GM23338 (cell line): ENCODE measurements at regions not wholly inside any gene's neighbourhood (a gene's known extent, or its start where the extent isn't known, plus 50 kb on each side); places are given as distances from the start of the nearest gene placed in this dataset.

Source experiments
- EZH2 ChIP-seq: fragments of 200-600 bp; sonication (generic); IDR thresholded peaks from one replicate; pipeline ENCODE4 v1.8.0; 2017; ENCODE audit warnings: antibody characterized with exemption, mild to moderate bottlenecking, low read depth; ENCODE audit not compliant: unreplicated experiment
- EZH2phosphoT487 ChIP-seq: fragments of 200-600 bp; sonication (generic); IDR thresholded peaks from one replicate; pipeline ENCODE4 v1.8.1; 2018; ENCODE audit warnings: antibody characterized with exemption; ENCODE audit not compliant: unreplicated experiment
- JUNB ChIP-seq: IDR thresholded peaks from one replicate; pipeline ENCODE4 v1.6.1; 2016; ENCODE audit warnings: antibody characterized with exemption; ENCODE audit not compliant: unreplicated experiment
- POLR2AphosphoS5 ChIP-seq: IDR thresholded peaks from 2 replicates; pipeline ENCODE4 v1.6.1; 2016; ENCODE audit warnings: antibody characterized with exemption, low read depth
- STAT1 ChIP-seq: IDR thresholded peaks from one replicate; pipeline ENCODE4 v1.6.1; 2016; ENCODE audit warnings: antibody characterized with exemption; ENCODE audit not compliant: unreplicated experiment
- TF ChIP-seq, protein P1 (sequence below): IDR thresholded peaks from 2 replicates; pipeline ENCODE4 v1.6.1; 2016; ENCODE audit warnings: antibody characterized with exemption
- TF ChIP-seq, protein P2 (sequence below), 2 experiments: fragments of 200-600 bp in 1 of 2; sonication (generic) in 1 of 2; conservative IDR thresholded peaks; 2 replicates each; pipeline versions ENCODE4 v1.5.1 to v1.6.1; 2016 to 2017; ENCODE audit warnings: antibody characterized with exemption in 2 of 2, low read depth in 2 of 2, mild to moderate bottlenecking in 2 of 2, moderate library complexity in 1 of 2

DNA sequence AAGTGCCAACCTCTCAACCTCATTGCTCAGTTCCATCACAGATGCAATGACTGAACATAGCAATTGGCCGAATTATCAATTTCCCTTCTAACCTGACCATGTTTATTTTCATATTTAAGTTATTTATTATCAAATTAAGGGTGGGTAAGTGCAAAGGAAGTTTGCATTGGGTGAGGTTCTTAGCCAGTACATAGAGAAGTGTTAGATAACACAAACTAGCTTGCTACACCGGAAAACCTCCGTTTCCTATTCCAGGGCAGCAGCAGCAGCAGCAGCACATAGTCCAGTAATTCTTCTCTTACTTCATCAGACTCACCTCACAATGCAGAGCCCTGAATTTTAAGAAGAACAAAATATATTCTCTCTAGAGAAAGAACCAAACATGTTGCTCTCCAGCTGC lies 200.5 kb upstream of the OR4E1 start:
- TF ChIP-seq, protein P1, sequence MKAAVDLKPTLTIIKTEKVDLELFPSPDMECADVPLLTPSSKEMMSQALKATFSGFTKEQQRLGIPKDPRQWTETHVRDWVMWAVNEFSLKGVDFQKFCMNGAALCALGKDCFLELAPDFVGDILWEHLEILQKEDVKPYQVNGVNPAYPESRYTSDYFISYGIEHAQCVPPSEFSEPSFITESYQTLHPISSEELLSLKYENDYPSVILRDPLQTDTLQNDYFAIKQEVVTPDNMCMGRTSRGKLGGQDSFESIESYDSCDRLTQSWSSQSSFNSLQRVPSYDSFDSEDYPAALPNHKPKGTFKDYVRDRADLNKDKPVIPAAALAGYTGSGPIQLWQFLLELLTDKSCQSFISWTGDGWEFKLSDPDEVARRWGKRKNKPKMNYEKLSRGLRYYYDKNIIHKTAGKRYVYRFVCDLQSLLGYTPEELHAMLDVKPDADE, result no peak
- TF ChIP-seq, protein P2, sequence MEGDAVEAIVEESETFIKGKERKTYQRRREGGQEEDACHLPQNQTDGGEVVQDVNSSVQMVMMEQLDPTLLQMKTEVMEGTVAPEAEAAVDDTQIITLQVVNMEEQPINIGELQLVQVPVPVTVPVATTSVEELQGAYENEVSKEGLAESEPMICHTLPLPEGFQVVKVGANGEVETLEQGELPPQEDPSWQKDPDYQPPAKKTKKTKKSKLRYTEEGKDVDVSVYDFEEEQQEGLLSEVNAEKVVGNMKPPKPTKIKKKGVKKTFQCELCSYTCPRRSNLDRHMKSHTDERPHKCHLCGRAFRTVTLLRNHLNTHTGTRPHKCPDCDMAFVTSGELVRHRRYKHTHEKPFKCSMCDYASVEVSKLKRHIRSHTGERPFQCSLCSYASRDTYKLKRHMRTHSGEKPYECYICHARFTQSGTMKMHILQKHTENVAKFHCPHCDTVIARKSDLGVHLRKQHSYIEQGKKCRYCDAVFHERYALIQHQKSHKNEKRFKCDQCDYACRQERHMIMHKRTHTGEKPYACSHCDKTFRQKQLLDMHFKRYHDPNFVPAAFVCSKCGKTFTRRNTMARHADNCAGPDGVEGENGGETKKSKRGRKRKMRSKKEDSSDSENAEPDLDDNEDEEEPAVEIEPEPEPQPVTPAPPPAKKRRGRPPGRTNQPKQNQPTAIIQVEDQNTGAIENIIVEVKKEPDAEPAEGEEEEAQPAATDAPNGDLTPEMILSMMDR (conservative IDR thresholded peaks at IDR 0.05; ENCODE audit: low read depth in 2 of 2), result no peak
- TF ChIP-seq EZH2 (no peak), EZH2phosphoT487 (no peak), POLR2AphosphoS5 (no peak), STAT1 (no peak), JUNB (no peak)
